Brain microvascular endothelial cell (primary cell): ENCODE measurements at regions not wholly inside any gene's neighbourhood (a gene's known extent, or its start where the extent isn't known, plus 50 kb on each side); places are given as distances from the start of the nearest gene placed in this dataset.

Source experiments
- DNase-seq: peaks from one replicate; pipeline ENCODE4 v3.0.0-alpha.2; 2020
- H3K27ac ChIP-seq: fragments of 250-450 bp; sonication (Bioruptor Pico); 2 replicates; pipeline ENCODE4 v1.5.1; 2020; ENCODE audit warnings: mild to moderate bottlenecking, moderate library complexity
- H3K27me3 ChIP-seq: fragments of 250-450 bp; sonication (Bioruptor Pico); replicated peaks from 2 replicates; pipeline ENCODE4 v1.5.1; 2020; ENCODE audit warnings: mild to moderate bottlenecking
- H3K36me3 ChIP-seq: fragments of 250-450 bp; sonication (Bioruptor Pico); replicated peaks from 2 replicates; pipeline ENCODE4 v1.5.1; 2020; ENCODE audit warnings: mild to moderate bottlenecking
- H3K4me3 ChIP-seq: 2 replicates; pipeline ENCODE4 v1.5.1; 2011; ENCODE audit warnings: low read depth, mild to moderate bottlenecking, control low read depth, low read length, moderate library complexity
- CTCF ChIP-seq: IDR thresholded peaks from 2 replicates; pipeline ENCODE4 v1.5.1; 2011; ENCODE audit warnings: low read depth, mild to moderate bottlenecking, moderate library complexity, low read length, control low read depth, inconsistent platforms; ENCODE audit errors: missing control alignments
- in situ Hi-C: cut with HindIII; loops from 2 replicates; pipeline ENCODE4 v1.10.0; 2017; ENCODE audit warnings: low sequenced_read_pairs, low pct_ligation_motif_present

- no peak for TF ChIP-seq CTCF
- H3K27ac ChIP-seq = no peak overlapping the region
- in situ Hi-C loops = no loop called here
- H3K27me3 ChIP-seq = no peaks in the 10 kb centered on the region
- no peak overlapping the region for H3K4me3 ChIP-seq
- no peak for DNase-seq
- H3K36me3 ChIP-seq = no peaks in the 10 kb centered on the region
Observed at GRCh38 chr18:28407681-28408080, 230.8 kb upstream of the CDH2 start.

- Histone ChIP-seq H3K27me3 (no peaks in the 10 kb centered on the region), H3K4me3 (no peak overlapping the region), H3K27ac (no peak overlapping the region), H3K36me3 (no peaks in the 10 kb centered on the region)
- no peak for DNase-seq
- in situ Hi-C loops = no loop called here
- no peak for TF ChIP-seq CTCF
Observed at GRCh38 chr18:28406533-28406932, 229.6 kb upstream of the CDH2 start.

DNA sequence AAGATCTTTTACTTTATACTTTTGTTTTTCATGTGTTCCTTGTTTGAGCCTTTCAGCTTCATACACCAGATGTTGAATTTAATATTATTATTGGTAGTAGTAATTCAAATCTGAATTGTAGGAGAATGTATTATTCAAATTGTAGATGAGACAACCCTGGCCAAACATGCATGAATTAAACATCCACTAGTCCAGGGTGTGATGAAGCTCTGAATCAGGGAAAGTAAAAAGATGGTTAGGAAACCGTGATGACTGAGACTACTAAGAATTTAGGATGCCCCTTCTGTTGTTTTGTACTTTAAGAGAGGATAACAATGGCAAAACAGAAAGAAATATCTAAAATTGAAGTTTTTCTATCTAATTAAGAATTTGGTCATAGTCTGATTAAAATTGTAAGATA is 227.8 kb upstream of the CDH2 start:
- TF ChIP-seq CTCF = no peak
- DNase-seq = no peak
- Histone ChIP-seq H3K4me3 (no peak overlapping the region), H3K27ac (no peak overlapping the region), H3K36me3 (no peaks in the 10 kb centered on the region), H3K27me3 (no peaks in the 10 kb centered on the region)
- in situ Hi-C loops = no loop called here

DNA sequence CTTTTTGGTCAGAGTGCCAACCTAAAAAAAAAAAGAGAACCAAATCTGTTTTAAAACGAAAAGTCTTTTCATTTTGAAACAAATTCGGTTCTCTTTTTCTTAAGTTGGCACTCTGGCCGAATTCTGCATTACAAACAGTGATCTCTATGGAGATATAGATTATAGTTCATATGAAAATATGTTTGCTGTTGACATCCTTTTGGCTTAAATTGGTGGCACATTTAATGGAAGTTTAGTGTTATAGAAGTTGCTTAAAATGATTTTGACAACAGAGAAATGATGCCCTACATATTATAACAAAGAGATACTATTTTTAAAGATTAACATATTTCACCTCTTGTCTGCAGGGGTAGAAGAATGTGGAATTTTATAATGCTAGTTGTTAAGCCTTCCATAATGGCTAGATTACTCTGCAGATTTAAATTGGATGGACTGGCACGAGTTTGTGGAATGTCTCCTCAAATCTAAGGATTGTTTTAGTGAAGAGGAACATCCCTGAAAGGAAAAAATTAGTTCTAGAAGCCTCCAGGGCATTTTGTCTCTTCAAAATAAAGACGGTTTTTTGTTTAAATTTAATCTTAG is 222.9 kb upstream of the CDH2 start:
- TF ChIP-seq CTCF = no peak
- Histone ChIP-seq H3K27ac (no peak overlapping the region), H3K36me3 (no peaks in the 10 kb centered on the region), H3K4me3 (no peak overlapping the region), H3K27me3 (no peaks in the 10 kb centered on the region)
- in situ Hi-C loops = no loop called here
- DNase-seq = no peak

DNA sequence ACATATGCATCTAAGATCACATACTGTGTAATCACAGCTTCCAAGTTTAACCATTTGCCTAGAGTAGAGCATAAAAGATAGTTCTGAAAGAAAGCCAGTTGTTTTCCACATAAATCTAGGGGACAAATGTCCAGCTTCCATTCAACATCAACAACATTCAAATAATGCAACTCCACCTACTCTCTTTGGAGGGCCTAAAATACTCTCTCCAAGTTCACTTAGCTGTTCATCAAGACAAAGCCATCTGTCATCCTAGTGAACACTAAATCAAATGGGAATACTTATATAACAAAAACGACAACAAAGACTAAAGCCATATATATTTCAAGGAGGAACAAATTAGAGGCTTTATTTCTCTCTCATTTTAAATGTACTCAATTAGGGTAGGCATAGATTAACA is 221.5 kb upstream of the CDH2 start:
- Histone ChIP-seq H3K27me3 (no peaks in the 10 kb centered on the region), H3K36me3 (no peaks in the 10 kb centered on the region), H3K27ac (no peak overlapping the region), H3K4me3 (no peak overlapping the region)
- in situ Hi-C loops = no loop called here
- no peak for TF ChIP-seq CTCF
- no peak for DNase-seq

DNA sequence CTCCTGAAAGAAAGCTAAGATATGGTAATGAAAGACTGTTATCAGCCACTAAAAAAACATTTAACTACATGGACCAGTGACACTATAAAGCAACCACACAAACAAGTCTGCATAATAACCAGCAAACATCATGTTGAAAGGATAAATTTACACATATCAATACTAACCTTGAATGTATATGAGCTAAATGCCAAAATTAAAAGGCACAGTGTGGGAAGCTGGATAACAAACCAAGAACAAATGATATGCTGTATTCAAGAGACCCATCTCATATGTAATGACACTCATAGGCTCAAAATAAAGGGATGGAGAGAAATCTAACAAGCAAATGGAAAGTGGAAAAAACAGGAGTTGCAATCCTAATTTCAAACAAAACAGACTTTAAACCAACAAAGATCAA is 213.1 kb upstream of the CDH2 start:
- Histone ChIP-seq H3K27me3 (no peaks in the 10 kb centered on the region), H3K27ac (no peak overlapping the region), H3K4me3 (no peak overlapping the region), H3K36me3 (no peaks in the 10 kb centered on the region)
- no peak for DNase-seq
- in situ Hi-C loops = no loop called here
- TF ChIP-seq CTCF = no peak
